Inflammatory macrophage treated with lipopolysaccharide for 1 hour (primary cell): ENCODE measurements at regions not wholly inside any gene's neighbourhood (a gene's known extent, or its start where the extent isn't known, plus 50 kb on each side); places are given as distances from the start of the nearest gene placed in this dataset.
"Not testable (repeated sequence)": the region's sequence is repeated elsewhere in the genome, so short reads cannot be mapped to it uniquely, and the experiment has no call there.

Experiments used
- DNase-seq, 2 donors: peaks; one replicate each; pipeline ENCODE4 v3.0.0-alpha.2; 2020 to 2022

GRCh38 chr5:52623291-52623690, 164.4 kb upstream of the ITGA1 start:
- DNase-seq: no peak

GRCh38 chr5:52624291-52624690, 163.4 kb upstream of the ITGA1 start:
- DNase-seq: no peak

- no peak for DNase-seq
Measured at GRCh38 chr5:52626312-52626711, 161.4 kb upstream of the ITGA1 start.

DNA sequence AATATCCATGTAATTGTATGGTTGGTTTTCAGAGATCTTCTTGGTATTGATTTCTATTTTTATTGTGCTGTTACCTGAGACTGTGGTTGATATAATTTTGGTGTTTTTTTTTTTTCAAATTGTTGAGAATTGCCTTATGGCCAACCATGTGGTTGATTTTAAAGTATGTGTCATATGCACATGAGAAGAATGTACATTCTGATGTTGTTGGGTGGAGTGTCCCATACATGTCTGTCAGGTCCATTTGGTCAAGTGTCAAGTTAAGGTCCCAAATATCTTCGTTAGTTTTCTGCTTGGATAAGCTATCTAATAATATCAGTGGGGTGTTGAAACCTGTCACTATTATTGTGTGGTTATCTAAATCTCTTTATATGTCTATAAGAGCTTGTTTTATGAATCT, 160.0 kb upstream of the ITGA1 start:
- no peak for DNase-seq

GRCh38 chr5:52632281-52632680, 155.4 kb upstream of the ITGA1 start:
- DNase-seq: no peak

DNA sequence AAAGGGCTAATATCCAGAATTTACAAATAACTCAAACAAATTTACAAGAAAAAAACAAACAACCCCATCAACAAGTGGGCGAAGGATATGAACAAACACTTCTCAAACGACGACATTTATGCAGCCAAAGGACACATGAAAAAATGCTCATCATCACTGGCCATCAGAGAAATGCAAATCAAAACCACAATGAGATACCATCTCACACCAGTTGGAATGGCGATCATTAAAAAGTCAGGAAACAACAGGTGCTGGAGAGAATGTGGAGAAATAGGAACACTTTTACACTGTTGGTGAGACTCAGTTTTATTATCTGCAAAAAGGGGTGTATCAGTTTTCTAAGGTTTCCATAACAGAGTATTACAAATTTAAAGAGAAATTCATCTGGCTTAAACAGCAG, 153.5 kb upstream of the ITGA1 start:
- DNase-seq: not testable (repeated sequence)

DNA sequence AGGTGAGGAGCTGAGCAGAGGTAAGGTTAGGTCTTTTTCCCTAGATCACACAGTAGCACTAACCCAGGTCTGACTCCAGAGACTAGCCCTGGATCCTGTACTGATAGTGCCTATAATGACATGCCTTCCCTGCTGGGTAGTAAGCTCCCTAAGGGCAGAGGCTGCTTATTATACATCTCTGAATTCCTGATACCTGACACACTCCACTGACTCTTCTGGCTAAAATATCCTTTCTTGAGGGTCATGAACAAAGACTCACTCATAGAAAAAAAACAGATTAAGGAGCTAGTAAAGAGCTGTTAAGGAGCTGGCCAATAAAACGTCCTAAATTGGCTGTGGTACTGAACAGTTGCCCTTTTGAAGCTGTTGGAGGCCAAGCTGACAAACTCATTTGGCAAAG, 149.0 kb upstream of the ITGA1 start:
- DNase-seq: no peak

DNA sequence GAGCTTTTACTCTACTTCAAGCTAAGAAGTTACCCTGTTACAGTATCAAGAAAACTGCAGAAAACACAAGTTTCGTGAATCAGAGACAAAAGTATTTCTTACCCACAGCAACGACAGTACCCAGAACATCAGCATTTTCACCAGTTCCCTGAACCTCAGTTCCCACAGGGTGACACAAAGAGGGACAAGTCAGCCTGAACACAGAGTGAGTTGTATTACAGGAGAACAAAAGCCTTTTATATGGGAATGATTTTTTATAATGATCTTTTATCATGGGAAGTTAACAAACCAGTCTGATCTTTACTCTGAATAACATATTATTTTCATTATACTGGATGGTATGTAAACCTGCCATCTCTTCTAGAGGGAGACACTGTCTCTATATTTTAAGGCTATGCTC, 139.0 kb upstream of the ITGA1 start:
- no peak for DNase-seq

DNA sequence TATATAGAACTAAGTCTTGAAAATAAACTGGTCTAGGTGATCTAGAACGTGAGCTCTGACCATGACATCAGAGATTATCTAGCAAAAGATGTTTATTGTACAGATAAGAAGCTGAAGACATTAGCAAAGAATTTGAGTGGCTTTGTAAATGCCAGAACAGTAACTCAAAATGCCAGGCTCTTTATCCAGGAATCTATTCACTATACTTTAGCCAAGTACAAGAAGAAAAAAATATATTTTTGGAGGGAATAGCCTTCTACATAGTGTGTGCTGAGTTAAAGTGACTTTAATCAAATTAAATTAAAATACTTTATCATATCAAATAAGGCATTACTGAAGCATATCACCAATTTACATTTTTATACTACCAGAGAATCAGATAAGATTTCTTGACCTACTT, 132.6 kb upstream of the ITGA1 start:
- DNase-seq: no peak

- DNase-seq: no peak
Measured at GRCh38 chr5:52656569-52657246, 131.0 kb upstream of the ITGA1 start.

GRCh38 chr5:52657247-52657645, 130.5 kb upstream of the ITGA1 start:
- DNase-seq: peak; percentile 25 to 63

GRCh38 chr5:52658246-52658645, 129.5 kb upstream of the ITGA1 start:
- DNase-seq: no peak

DNA sequence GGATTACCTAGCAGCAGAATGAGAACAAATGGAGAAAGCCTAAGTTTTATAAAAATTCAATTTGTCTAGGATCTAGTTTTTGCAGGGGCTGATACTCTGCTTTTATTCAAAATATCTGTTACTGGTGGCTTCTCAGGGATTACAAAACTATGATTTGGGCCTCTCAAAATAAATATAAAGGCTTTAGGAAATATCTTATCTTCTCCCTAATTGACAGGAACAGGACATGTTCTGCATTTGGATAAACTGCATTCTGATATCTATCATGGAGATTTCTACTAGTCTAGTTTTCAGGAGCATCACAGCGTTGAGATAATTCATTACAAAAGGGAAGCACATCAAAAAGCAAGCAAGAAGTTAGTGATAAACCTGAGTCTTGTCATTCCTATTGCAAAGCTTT, 127.1 kb upstream of the ITGA1 start:
- no peak for DNase-seq

DNA sequence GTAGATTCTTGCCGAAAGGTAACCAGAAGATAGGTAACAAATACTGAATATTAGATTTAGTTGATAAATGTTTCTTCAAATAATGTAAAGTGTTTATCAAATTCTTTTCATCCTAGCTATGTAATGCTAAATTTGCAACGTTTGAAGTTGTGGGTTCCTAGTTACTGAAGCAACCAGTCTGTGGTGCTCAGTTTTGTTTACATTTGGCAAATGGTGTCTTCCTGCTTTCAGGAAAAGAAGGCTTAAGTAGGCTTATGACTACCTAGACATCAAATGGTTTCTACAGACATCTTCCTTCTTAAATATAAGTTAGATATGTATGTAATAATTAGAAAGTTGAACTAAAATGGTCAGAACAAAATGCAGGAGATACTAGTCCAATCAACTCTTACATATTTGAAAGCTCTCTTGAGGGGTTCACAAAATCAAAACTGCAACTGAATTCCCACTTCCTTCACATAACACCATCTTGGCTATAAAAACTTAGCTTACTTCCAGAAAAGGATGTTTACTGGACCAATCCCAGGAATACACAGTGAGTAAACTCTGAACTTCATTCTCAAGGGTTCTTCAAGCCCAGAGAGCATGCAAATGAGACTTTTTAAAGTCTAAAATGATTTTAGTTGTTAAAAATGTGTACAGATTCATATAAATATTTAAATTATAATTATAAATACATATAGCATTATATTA, 125.7 kb upstream of the ITGA1 start:
- DNase-seq: no peak

- DNase-seq: no peak
Measured at GRCh38 chr5:52665559-52665958, 122.2 kb upstream of the ITGA1 start.

GRCh38 chr5:52668139-52668538, 119.6 kb upstream of the ITGA1 start:
- DNase-seq: no peak

GRCh38 chr5:52668544-52669185, 119.1 kb upstream of the ITGA1 start:
- no peak for DNase-seq

DNA sequence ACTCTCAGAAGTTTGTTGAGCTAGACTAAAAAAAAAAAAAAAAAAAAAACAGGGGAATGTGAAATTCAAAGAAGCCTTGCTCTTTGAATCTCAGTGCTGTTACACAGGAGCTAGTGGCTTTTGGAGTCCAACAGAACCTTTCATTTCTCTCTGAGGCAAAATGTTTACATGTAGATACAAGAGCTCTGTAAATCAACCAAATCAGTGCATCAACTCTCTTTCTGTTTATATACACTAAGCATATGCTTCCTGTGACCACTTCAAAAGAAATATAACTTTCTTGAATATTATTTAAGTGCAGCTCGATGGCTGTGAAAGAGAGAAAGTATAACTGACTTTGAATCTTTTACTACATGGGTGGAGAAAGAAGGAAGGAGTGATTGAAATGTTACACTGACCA, 115.3 kb upstream of the ITGA1 start:
- no peak for DNase-seq

DNA sequence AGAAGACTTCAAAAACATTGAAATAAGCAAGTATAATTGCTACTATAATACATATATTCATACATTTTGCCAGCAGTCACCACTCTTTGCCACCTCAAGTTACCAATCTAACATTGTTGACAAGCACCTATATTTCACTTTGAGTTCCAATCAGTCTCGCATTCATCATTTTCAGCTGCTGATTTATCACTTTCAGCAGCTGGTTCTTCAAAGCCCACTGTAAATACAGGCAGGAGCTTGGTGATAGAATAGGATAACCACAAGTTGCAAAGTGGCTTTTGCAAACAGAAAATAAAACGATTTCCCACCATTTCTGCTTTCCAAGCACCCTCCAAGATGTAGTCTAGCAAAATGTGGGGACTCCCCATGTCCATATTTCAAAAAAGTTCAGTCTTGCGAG, 114.2 kb upstream of the ITGA1 start:
- no peak for DNase-seq

DNA sequence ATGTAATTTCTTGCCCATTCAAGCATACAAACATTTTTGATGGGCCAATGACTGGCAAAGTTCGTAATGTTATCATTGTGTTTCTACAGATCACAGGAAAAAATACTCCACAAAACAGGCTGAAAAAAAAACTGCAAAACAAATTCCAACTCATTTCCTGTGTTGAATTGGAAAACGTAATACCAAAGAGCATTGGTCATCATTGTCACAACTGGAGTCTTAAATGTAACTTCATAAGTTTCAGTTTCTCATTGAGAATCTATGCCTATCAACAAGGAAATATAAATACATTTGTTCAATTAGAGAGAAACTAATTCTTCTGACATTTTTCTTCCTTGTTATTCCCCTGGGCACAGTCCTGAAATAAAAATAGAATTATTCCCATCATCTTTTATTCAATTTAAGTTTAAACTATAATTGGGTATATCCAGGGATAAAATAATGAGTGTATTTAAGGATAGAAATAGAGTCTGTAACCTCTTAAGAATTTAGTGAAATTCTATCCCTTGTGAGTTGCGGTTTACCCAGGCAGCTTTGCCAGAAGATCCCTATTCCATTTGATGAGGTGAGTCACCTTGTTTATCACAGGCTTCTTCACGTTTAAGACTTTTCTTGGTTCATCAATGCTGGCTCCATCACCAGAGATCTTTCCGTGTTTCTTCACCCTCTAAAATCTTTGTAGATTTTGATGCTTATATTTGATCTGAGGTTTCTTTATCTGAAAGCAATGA, 112.7 kb upstream of the ITGA1 start:
- DNase-seq: no peak

DNA sequence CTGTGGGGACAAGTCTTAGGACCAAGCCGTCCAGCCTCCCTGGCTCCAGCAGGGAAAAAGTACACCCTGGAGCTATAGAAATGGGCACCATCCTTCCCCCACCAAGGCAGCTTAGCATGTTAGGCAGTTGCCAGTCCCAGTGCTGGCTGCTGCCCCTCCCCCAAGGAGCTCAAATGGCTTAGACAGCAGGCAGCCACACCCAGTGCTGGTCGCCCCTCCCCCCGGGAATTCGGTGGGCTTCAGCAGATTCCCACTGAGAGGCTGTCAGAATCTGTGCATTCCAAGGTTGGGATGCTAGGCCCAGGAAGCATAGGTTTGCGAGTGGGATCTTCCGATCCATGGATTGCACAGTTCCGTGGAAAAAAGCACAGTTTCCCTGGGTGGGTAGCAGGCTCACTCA, 105.2 kb upstream of the ITGA1 start:
- DNase-seq: no peak

- DNase-seq: no peak
Measured at GRCh38 chr5:52684051-52684450, 103.7 kb upstream of the ITGA1 start.

GRCh38 chr5:52685566-52685965, 102.2 kb upstream of the ITGA1 start:
- DNase-seq: no peak

DNA sequence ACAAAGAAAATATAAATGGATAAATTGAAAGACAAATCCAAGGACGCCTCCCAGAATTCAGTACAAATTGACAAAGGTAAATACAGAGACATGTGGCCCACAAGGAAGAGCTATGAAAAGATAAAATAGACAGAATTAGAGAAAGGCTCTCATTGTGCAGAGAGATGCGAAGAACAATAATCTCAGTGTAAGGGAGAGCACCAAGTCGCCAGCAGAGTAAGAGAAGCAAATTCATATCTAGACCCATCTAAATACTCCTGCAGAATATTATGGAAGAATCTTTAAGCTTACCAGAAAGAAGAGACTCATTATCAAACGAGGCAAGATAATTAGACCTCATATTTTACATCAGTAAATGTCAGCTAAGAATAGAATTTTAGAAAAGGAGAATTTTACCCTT, 101.7 kb upstream of the ITGA1 start:
- DNase-seq: no peak
